OCI-LY1 (cell line): ENCODE measurements at regions not wholly inside any gene's neighbourhood (a gene's known extent, or its start where the extent isn't known, plus 50 kb on each side); places are given as distances from the start of the nearest gene placed in this dataset.

ENCODE experiments used
- H2AFZ ChIP-seq: fragments of 200-600 bp; sonication (generic), shearing (Covaris generic); 2 replicates; pipeline ENCODE4 v1.6.0; 2014; ENCODE audit warnings: antibody characterized with exemption, mild to moderate bottlenecking, low read length
- H3F3A ChIP-seq: fragments of 200-600 bp; sonication (generic), shearing (Covaris generic); 2 replicates; pipeline ENCODE4 v1.6.0; 2014; ENCODE audit warnings: mild to moderate bottlenecking, antibody characterized with exemption, low read length, moderate library complexity; ENCODE audit not compliant: insufficient read depth
- H3K27ac ChIP-seq: fragments of 200-600 bp; sonication (generic); 2 replicates; pipeline ENCODE4 v1.5.1; 2014; ENCODE audit warnings: low read length, mixed run types, mild to moderate bottlenecking, low read depth; ENCODE audit not compliant: poor library complexity, severe bottlenecking
- H3K27me3 ChIP-seq: fragments of 200-600 bp; sonication (generic); 2 replicates; pipeline ENCODE4 v1.6.0; 2014; ENCODE audit warnings: antibody characterized with exemption, mild to moderate bottlenecking, low read length, moderate library complexity; ENCODE audit not compliant: insufficient read depth
- H3K36me3 ChIP-seq: fragments of 200-600 bp; sonication (generic); 2 replicates; pipeline ENCODE4 v1.6.1; 2014; ENCODE audit warnings: mild to moderate bottlenecking, antibody characterized with exemption, low read length, moderate library complexity, mixed read lengths; ENCODE audit not compliant: insufficient read depth
- H3K4me1 ChIP-seq: fragments of 200-600 bp; sonication (generic); 2 replicates; pipeline ENCODE4 v1.5.1; 2014; ENCODE audit warnings: mild to moderate bottlenecking, low read length, moderate library complexity; ENCODE audit not compliant: insufficient read depth, severe bottlenecking
- H3K4me2 ChIP-seq: fragments of 200-600 bp; sonication (generic), shearing (Covaris generic); 2 replicates; pipeline ENCODE4 v1.6.1; 2014; ENCODE audit warnings: low read length
- H3K4me3 ChIP-seq: fragments of 200-600 bp; sonication (generic); 2 replicates; pipeline ENCODE4 v1.5.1; 2014; ENCODE audit warnings: low read length, low read depth, mild to moderate bottlenecking, mixed read lengths; ENCODE audit not compliant: poor library complexity, severe bottlenecking
- H3K79me2 ChIP-seq: fragments of 200-600 bp; shearing (Covaris generic); 2 replicates; pipeline ENCODE4 v1.6.1; 2016; ENCODE audit warnings: mixed run types, low read length, mixed read lengths; ENCODE audit not compliant: insufficient read depth
- H3K9ac ChIP-seq: fragments of 200-600 bp; sonication (generic), shearing (Covaris generic); 2 replicates; pipeline ENCODE4 v1.6.1; 2014; ENCODE audit warnings: mild to moderate bottlenecking, low read length, mixed read lengths
- H3K9me2 ChIP-seq: fragments of 200-600 bp; sonication (generic), shearing (Covaris generic); 2 replicates; pipeline ENCODE4 v1.6.1; 2014; ENCODE audit warnings: low read depth, mild to moderate bottlenecking, low read length, mixed read lengths
- H3K9me3 ChIP-seq: fragments of 200-600 bp; shearing (Covaris generic); 2 replicates; pipeline ENCODE4 v1.6.1; 2014; ENCODE audit warnings: low read length, mixed read lengths
- H4K20me1 ChIP-seq: fragments of 200-600 bp; sonication (generic), shearing (Covaris generic); 2 replicates; pipeline ENCODE4 v1.6.0; 2016; ENCODE audit warnings: mild to moderate bottlenecking, low read length; ENCODE audit not compliant: insufficient read depth
- EZH2 ChIP-seq: fragments of 200-600 bp; sonication (generic), shearing (Covaris generic); IDR thresholded peaks from 2 replicates; pipeline ENCODE4 v1.8.0; 2017; ENCODE audit warnings: borderline replicate concordance, mixed run types, mild to moderate bottlenecking, antibody characterized with exemption, low read length, moderate library complexity, mixed read lengths
- TF ChIP-seq, protein P1 (sequence below): fragments of 200-600 bp; sonication (generic), shearing (Covaris generic); IDR thresholded peaks from 2 replicates; pipeline ENCODE4 v1.5.1; 2017; ENCODE audit warnings: mild to moderate bottlenecking, antibody characterized with exemption, low read length, moderate library complexity, mixed read lengths

DNA sequence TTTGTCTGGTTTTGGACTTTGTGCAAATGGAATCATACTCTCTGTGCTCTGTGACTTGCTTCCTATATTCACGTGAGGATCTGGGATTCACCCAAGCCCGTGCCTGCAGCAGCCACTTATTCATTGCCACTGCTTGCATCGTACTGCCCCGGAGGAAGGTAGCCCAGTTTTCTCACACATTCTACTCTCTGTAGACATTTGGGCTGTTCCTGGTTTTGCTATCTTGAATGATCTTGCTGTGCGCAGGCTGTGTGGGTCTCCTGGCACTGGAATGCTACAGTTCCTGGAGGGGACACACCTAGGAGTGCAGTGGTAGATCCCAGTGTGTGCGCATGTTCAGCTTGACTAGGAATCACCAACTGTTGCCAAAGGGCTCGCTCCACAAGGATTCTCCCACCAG lies 99.2 kb upstream of the BOD1 start:
- Histone ChIP-seq H3K9me2 (no peaks in the 10 kb centered on the region), H3K27me3 (no peaks in the 10 kb centered on the region), H3K9ac (peak overlapping the region; percentile 59; the same call in 1 of the 2 replicates), H3F3A (no peaks in the 10 kb centered on the region), H3K4me3 (peak overlapping the region; percentile 52), H3K36me3 (peaks cover 19% of the 10 kb centered on the region; the same call in 1 of the 2 replicates), H2AFZ (no peak overlapping the region), H4K20me1 (no peaks in the 10 kb centered on the region), H3K9me3 (no peaks in the 10 kb centered on the region), H3K79me2 (no peaks in the 10 kb centered on the region), H3K27ac (peak overlapping the region; percentile 97), H3K4me2 (peak overlapping the region; percentile 48; the same call in 1 of the 2 replicates), H3K4me1 (peaks cover 100% of the 10 kb centered on the region)
- no peak for TF ChIP-seq EZH2
- TF ChIP-seq, protein P1, sequence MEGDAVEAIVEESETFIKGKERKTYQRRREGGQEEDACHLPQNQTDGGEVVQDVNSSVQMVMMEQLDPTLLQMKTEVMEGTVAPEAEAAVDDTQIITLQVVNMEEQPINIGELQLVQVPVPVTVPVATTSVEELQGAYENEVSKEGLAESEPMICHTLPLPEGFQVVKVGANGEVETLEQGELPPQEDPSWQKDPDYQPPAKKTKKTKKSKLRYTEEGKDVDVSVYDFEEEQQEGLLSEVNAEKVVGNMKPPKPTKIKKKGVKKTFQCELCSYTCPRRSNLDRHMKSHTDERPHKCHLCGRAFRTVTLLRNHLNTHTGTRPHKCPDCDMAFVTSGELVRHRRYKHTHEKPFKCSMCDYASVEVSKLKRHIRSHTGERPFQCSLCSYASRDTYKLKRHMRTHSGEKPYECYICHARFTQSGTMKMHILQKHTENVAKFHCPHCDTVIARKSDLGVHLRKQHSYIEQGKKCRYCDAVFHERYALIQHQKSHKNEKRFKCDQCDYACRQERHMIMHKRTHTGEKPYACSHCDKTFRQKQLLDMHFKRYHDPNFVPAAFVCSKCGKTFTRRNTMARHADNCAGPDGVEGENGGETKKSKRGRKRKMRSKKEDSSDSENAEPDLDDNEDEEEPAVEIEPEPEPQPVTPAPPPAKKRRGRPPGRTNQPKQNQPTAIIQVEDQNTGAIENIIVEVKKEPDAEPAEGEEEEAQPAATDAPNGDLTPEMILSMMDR: no peak

- peaks cover 100% of the 10 kb centered on the region for H3K4me1 ChIP-seq
- H3F3A ChIP-seq: no peaks in the 10 kb centered on the region
- H3K9me3 ChIP-seq: no peaks in the 10 kb centered on the region
- peaks cover 18% of the 10 kb centered on the region; the same call in 1 of the 2 replicates for H3K36me3 ChIP-seq
- peak overlapping the region; percentile 97 for H3K27ac ChIP-seq
- TF ChIP-seq, protein P1: no peak
- TF ChIP-seq EZH2: no peak
- H3K27me3 ChIP-seq: no peaks in the 10 kb centered on the region
- peak overlapping the region; percentile 59; the same call in 1 of the 2 replicates for H3K9ac ChIP-seq
- H3K4me3 ChIP-seq: peak overlapping the region; percentile 52
- H3K79me2 ChIP-seq: no peaks in the 10 kb centered on the region
- no peaks in the 10 kb centered on the region for H3K9me2 ChIP-seq
- H3K4me2 ChIP-seq: peak overlapping the region; percentile 48
- H2AFZ ChIP-seq: no peak overlapping the region
- H4K20me1 ChIP-seq: no peaks in the 10 kb centered on the region
These were observed 99.7 kb upstream of the BOD1 start for GRCh38 chr5:173716058-173716682.

DNA sequence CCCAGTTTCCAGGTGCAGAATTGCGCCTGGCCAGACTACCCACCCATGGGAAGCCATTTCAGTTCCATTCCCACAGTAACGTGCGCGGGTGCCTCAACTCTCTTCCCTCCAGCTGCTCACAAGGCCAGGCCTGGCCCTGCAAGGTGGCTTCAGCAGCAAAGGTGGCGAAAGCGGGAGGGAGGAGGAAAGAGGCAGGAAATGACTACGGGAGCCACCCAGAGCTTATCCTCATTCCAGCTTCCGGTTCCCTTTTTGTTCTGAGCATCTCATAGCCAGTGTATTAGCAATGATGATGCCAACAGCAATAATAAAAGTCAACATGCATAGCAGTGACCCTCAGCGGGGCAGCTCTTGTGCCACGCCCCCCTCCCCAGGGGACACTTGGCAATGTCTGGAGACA lies 101.5 kb upstream of the BOD1 start:
- H3K4me1 ChIP-seq: peaks cover 100% of the 10 kb centered on the region
- no peaks in the 10 kb centered on the region for H3K9me2 ChIP-seq
- no peak overlapping the region for H2AFZ ChIP-seq
- no peaks in the 10 kb centered on the region for H3K9me3 ChIP-seq
- TF ChIP-seq, protein P1: no peak
- no peak for TF ChIP-seq EZH2
- H3K4me3 ChIP-seq: peak overlapping the region; percentile 52
- H3K9ac ChIP-seq: peak overlapping the region; percentile 59; the same call in 1 of the 2 replicates
- H3K36me3 ChIP-seq: peaks cover 8% of the 10 kb centered on the region; the same call in 1 of the 2 replicates
- H3F3A ChIP-seq: no peaks in the 10 kb centered on the region
- no peaks in the 10 kb centered on the region for H3K79me2 ChIP-seq
- no peaks in the 10 kb centered on the region for H3K27me3 ChIP-seq
- peak overlapping the region; percentile 97 for H3K27ac ChIP-seq
- peak overlapping the region; percentile 48 for H3K4me2 ChIP-seq
- H4K20me1 ChIP-seq: no peaks in the 10 kb centered on the region
